ENCODE measurements at regions not wholly inside any gene's neighbourhood (a gene's known extent, or its start where the extent isn't known, plus 50 kb on each side); places are given as distances from the start of the nearest gene placed in this dataset.

DNA sequence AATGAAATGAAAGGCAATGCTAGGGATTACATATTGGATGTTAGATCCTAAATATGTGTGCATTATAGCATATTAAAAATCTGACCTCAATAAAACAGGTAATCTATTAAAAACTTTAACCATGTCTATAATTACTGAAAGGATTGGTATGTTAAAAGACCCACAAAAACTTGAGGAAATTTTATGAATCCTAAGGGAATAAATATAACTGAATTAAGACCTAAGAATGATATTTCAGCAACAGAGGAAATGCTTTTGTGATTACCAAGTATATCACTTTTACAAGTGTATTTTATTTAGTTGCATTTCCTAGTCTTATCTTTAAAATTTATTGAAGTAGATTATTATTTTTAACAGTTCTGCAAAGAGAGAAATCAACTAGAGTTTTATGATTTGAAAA lies 571.5 kb downstream of the HDGFL1 start:
- no peak for TF ChIP-seq TAF1 (IDR thresholded peaks at IDR 0.05; ENCODE audit: low read depth)
- TF ChIP-seq, protein P1, sequence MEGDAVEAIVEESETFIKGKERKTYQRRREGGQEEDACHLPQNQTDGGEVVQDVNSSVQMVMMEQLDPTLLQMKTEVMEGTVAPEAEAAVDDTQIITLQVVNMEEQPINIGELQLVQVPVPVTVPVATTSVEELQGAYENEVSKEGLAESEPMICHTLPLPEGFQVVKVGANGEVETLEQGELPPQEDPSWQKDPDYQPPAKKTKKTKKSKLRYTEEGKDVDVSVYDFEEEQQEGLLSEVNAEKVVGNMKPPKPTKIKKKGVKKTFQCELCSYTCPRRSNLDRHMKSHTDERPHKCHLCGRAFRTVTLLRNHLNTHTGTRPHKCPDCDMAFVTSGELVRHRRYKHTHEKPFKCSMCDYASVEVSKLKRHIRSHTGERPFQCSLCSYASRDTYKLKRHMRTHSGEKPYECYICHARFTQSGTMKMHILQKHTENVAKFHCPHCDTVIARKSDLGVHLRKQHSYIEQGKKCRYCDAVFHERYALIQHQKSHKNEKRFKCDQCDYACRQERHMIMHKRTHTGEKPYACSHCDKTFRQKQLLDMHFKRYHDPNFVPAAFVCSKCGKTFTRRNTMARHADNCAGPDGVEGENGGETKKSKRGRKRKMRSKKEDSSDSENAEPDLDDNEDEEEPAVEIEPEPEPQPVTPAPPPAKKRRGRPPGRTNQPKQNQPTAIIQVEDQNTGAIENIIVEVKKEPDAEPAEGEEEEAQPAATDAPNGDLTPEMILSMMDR (IDR thresholded peaks at IDR 0.05; ENCODE audit: poor library complexity, severe bottlenecking), result no peak

Data from neural cell (in vitro differentiated cells).